K562 (cell line): ENCODE measurements at regions not wholly inside any gene's neighbourhood (a gene's known extent, or its start where the extent isn't known, plus 50 kb on each side); places are given as distances from the start of the nearest gene placed in this dataset.
A peak's percentile ranks its signal among the peaks of the same experiment; 100 is the strongest.

ENCODE experiments used
- DACH1 ChIP-seq: fragments of 450-650 bp; IDR thresholded peaks from 2 replicates; pipeline ENCODE4 v1.6.1; 2018; ENCODE audit not compliant: partially characterized antibody
- EP400 ChIP-seq: fragments of 450-650 bp; IDR thresholded peaks from 2 replicates; pipeline ENCODE4 v1.6.1; 2017; ENCODE audit warnings: antibody characterized with exemption, mild to moderate bottlenecking, moderate library complexity
- FOXM1 ChIP-seq, 2 experiments: fragments of 450-650 bp in 1 of 2; sonication (generic) in 1 of 2; formaldehyde crosslinking in 1 of 2; IDR thresholded peaks; 2 replicates each; pipeline versions ENCODE4 v1.6.1 to v1.9.0; 2017 to 2022; ENCODE audit warnings: low read depth in 2 of 2, mild to moderate bottlenecking in 2 of 2, missing genetic modification reagents in 1 of 2, moderate library complexity in 1 of 2
- HSF4 ChIP-seq: fragments of 250-450 bp; sonication (Bioruptor Pico); IDR thresholded peaks from 2 replicates; pipeline ENCODE4 v2.1.2; 2022; ENCODE audit warnings: mild to moderate bottlenecking, moderate library complexity, borderline replicate concordance
- NBN ChIP-seq: fragments of 450-650 bp; IDR thresholded peaks from 2 replicates; pipeline ENCODE4 v1.6.1; 2016; ENCODE audit warnings: low read depth, mild to moderate bottlenecking
- OTX1 ChIP-seq: fragments of 450-650 bp; formaldehyde crosslinking; IDR thresholded peaks from 2 replicates; pipeline ENCODE4 v1.4.0; 2022; ENCODE audit warnings: mild to moderate bottlenecking
- PHF21A ChIP-seq: fragments of 450-650 bp; IDR thresholded peaks from 2 replicates; pipeline ENCODE4 v1.6.1; 2017; ENCODE audit warnings: low read depth, borderline replicate concordance
- RBM17 ChIP-seq: fragments of 200-400 bp; formaldehyde crosslinking; IDR thresholded peaks from 2 replicates; pipeline ENCODE4 v1.6.1; 2017; ENCODE audit warnings: low read depth, mild to moderate bottlenecking, low read length, borderline replicate concordance
- STAT5A ChIP-seq: IDR thresholded peaks from 2 replicates; pipeline ENCODE4 v1.6.1; 2012; ENCODE audit warnings: low read length, inconsistent platforms, borderline replicate concordance
- TAF9B ChIP-seq: fragments of 450-650 bp; IDR thresholded peaks from 2 replicates; pipeline ENCODE4 v1.6.1; 2018; ENCODE audit warnings: mild to moderate bottlenecking; ENCODE audit not compliant: partially characterized antibody
- ZNF212 ChIP-seq: fragments of 450-650 bp; formaldehyde crosslinking; IDR thresholded peaks from 2 replicates; pipeline ENCODE4 v1.4.0; 2020; ENCODE audit warnings: mild to moderate bottlenecking
- TF ChIP-seq, protein P1 (sequence below): sonication (generic); formaldehyde crosslinking; IDR thresholded peaks from 2 replicates; pipeline ENCODE4 v1.8.0; 2023; ENCODE audit warnings: mild to moderate bottlenecking, missing genetic modification reagents
- TF ChIP-seq, protein P2 (sequence below): fragments of 450-650 bp; IDR thresholded peaks from one replicate; pipeline ENCODE4 v1.6.1; 2018; ENCODE audit warnings: mild to moderate bottlenecking, moderate library complexity; ENCODE audit not compliant: partially characterized antibody
- TF ChIP-seq, protein P3 (sequence below): fragments of 250-450 bp; sonication (Bioruptor Pico); IDR thresholded peaks from 2 replicates; pipeline ENCODE4 v1.8.0; 2021; ENCODE audit warnings: mild to moderate bottlenecking, moderate library complexity
- TF ChIP-seq, protein P4 (sequence below): fragments of 250-450 bp; sonication (Bioruptor Pico); IDR thresholded peaks from 2 replicates; pipeline ENCODE4 v1.8.0; 2022; ENCODE audit warnings: inconsistent platforms, mild to moderate bottlenecking, moderate library complexity, borderline replicate concordance
- TF ChIP-seq, protein P5 (sequence below), 2 experiments: fragments of 450-650 bp in 1 of 2; sonication (generic) in 1 of 2; formaldehyde crosslinking in 1 of 2; IDR thresholded peaks in 1 of 2; conservative IDR thresholded peaks in 1 of 2; 2 replicates each; pipeline versions ENCODE4 v1.6.1 to v1.8.1; 2016 to 2023; ENCODE audit warnings: mild to moderate bottlenecking in 2 of 2, moderate library complexity in 2 of 2, inconsistent platforms in 1 of 2, missing genetic modification reagents in 1 of 2
- TF ChIP-seq, protein P6 (sequence below): fragments of 450-650 bp; IDR thresholded peaks from 2 replicates; pipeline ENCODE4 v1.6.1; 2016; ENCODE audit warnings: missing biosample characterization, missing genetic modification characterization

DNA sequence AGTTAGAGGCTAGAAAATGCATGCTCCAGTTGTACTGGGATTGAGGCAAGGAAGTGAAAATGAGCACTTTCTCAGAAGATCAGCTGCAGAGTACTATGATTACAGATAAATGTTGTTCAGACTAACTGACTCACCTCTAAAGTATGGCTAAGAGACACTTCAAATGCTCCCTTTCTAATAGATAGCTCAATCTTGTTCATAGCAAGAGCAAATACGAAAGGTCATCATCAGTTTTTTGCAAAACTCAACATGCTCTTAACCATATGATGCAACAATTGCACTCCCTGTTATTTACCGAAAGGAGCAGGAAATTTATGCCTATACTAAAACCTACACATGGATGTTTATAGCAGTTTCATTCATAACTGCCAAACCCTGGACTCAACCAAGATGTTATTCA is 838.4 kb upstream of the INTU start (continued):
- TF ChIP-seq, protein P1, sequence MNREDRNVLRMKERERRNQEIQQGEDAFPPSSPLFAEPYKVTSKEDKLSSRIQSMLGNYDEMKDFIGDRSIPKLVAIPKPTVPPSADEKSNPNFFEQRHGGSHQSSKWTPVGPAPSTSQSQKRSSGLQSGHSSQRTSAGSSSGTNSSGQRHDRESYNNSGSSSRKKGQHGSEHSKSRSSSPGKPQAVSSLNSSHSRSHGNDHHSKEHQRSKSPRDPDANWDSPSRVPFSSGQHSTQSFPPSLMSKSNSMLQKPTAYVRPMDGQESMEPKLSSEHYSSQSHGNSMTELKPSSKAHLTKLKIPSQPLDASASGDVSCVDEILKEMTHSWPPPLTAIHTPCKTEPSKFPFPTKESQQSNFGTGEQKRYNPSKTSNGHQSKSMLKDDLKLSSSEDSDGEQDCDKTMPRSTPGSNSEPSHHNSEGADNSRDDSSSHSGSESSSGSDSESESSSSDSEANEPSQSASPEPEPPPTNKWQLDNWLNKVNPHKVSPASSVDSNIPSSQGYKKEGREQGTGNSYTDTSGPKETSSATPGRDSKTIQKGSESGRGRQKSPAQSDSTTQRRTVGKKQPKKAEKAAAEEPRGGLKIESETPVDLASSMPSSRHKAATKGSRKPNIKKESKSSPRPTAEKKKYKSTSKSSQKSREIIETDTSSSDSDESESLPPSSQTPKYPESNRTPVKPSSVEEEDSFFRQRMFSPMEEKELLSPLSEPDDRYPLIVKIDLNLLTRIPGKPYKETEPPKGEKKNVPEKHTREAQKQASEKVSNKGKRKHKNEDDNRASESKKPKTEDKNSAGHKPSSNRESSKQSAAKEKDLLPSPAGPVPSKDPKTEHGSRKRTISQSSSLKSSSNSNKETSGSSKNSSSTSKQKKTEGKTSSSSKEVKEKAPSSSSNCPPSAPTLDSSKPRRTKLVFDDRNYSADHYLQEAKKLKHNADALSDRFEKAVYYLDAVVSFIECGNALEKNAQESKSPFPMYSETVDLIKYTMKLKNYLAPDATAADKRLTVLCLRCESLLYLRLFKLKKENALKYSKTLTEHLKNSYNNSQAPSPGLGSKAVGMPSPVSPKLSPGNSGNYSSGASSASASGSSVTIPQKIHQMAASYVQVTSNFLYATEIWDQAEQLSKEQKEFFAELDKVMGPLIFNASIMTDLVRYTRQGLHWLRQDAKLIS (CRISPR knock-in tag) = no peak
- peak; percentile 39 for TF ChIP-seq TAF9B
- TF ChIP-seq PHF21A = no peak
- no peak for TF ChIP-seq RBM17
- peak; percentile 64; the same call in 1 of the 2 replicates for TF ChIP-seq FOXM1 (IDR thresholded peaks at IDR 0.05; ENCODE audit: low read depth)
- TF ChIP-seq FOXM1 (CRISPR knock-in tag; IDR thresholded peaks at IDR 0.05; ENCODE audit: low read depth) = no peak
- TF ChIP-seq OTX1 (CRISPR knock-in tag) = no peak
- TF ChIP-seq, protein P2, sequence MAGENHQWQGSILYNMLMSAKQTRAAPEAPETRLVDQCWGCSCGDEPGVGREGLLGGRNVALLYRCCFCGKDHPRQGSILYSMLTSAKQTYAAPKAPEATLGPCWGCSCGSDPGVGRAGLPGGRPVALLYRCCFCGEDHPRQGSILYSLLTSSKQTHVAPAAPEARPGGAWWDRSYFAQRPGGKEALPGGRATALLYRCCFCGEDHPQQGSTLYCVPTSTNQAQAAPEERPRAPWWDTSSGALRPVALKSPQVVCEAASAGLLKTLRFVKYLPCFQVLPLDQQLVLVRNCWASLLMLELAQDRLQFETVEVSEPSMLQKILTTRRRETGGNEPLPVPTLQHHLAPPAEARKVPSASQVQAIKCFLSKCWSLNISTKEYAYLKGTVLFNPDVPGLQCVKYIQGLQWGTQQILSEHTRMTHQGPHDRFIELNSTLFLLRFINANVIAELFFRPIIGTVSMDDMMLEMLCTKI = no peak
- TF ChIP-seq, protein P3, sequence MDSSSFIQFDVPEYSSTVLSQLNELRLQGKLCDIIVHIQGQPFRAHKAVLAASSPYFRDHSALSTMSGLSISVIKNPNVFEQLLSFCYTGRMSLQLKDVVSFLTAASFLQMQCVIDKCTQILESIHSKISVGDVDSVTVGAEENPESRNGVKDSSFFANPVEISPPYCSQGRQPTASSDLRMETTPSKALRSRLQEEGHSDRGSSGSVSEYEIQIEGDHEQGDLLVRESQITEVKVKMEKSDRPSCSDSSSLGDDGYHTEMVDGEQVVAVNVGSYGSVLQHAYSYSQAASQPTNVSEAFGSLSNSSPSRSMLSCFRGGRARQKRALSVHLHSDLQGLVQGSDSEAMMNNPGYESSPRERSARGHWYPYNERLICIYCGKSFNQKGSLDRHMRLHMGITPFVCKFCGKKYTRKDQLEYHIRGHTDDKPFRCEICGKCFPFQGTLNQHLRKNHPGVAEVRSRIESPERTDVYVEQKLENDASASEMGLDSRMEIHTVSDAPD (CRISPR knock-in tag) = no peak
- TF ChIP-seq ZNF212 = no peak
- TF ChIP-seq, protein P4, sequence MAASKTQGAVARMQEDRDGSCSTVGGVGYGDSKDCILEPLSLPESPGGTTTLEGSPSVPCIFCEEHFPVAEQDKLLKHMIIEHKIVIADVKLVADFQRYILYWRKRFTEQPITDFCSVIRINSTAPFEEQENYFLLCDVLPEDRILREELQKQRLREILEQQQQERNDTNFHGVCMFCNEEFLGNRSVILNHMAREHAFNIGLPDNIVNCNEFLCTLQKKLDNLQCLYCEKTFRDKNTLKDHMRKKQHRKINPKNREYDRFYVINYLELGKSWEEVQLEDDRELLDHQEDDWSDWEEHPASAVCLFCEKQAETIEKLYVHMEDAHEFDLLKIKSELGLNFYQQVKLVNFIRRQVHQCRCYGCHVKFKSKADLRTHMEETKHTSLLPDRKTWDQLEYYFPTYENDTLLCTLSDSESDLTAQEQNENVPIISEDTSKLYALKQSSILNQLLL (CRISPR knock-in tag) = no peak
- peak; percentile 61 for TF ChIP-seq DACH1
- TF ChIP-seq, protein P5, sequence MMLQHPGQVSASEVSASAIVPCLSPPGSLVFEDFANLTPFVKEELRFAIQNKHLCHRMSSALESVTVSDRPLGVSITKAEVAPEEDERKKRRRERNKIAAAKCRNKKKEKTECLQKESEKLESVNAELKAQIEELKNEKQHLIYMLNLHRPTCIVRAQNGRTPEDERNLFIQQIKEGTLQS (IDR thresholded peaks at IDR 0.05) = peak; percentile 94
- TF ChIP-seq, protein P5 (CRISPR knock-in tag; conservative IDR thresholded peaks at IDR 0.05) = no peak
- peak; percentile 34; the same call in 1 of the 2 replicates for TF ChIP-seq STAT5A
- TF ChIP-seq HSF4 (CRISPR knock-in tag) = no peak
- TF ChIP-seq NBN = peak; percentile 36; the same call in 1 of the 2 replicates
- TF ChIP-seq EP400 = peak; percentile 71
- TF ChIP-seq, protein P6, sequence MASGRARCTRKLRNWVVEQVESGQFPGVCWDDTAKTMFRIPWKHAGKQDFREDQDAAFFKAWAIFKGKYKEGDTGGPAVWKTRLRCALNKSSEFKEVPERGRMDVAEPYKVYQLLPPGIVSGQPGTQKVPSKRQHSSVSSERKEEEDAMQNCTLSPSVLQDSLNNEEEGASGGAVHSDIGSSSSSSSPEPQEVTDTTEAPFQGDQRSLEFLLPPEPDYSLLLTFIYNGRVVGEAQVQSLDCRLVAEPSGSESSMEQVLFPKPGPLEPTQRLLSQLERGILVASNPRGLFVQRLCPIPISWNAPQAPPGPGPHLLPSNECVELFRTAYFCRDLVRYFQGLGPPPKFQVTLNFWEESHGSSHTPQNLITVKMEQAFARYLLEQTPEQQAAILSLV = peak; percentile 81
